ENCODE measurements at regions not wholly inside any gene's neighbourhood (a gene's known extent, or its start where the extent isn't known, plus 50 kb on each side); places are given as distances from the start of the nearest gene placed in this dataset.

- Mint-ChIP-seq H3K36me3 (no peaks in the 10 kb centered on the region), H3K4me1 (ENCODE audit: unreplicated experiment) (peaks cover 22% of the 10 kb centered on the region), H3K27ac (no peak overlapping the region), H3K4me3 (no peak overlapping the region), H3K9me3 (no peaks in the 10 kb centered on the region), H3K27me3 (peaks cover 10% of the 10 kb centered on the region)
- no peak for DNase-seq (ENCODE audit: extremely low spot score, unreplicated experiment)
- TF ChIP-seq, protein P1, sequence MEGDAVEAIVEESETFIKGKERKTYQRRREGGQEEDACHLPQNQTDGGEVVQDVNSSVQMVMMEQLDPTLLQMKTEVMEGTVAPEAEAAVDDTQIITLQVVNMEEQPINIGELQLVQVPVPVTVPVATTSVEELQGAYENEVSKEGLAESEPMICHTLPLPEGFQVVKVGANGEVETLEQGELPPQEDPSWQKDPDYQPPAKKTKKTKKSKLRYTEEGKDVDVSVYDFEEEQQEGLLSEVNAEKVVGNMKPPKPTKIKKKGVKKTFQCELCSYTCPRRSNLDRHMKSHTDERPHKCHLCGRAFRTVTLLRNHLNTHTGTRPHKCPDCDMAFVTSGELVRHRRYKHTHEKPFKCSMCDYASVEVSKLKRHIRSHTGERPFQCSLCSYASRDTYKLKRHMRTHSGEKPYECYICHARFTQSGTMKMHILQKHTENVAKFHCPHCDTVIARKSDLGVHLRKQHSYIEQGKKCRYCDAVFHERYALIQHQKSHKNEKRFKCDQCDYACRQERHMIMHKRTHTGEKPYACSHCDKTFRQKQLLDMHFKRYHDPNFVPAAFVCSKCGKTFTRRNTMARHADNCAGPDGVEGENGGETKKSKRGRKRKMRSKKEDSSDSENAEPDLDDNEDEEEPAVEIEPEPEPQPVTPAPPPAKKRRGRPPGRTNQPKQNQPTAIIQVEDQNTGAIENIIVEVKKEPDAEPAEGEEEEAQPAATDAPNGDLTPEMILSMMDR (conservative IDR thresholded peaks at IDR 0.05), result no peak
These were observed 684.2 kb downstream of the EPHA4 start for GRCh38 chr2:220887876-220888275.

DNA sequence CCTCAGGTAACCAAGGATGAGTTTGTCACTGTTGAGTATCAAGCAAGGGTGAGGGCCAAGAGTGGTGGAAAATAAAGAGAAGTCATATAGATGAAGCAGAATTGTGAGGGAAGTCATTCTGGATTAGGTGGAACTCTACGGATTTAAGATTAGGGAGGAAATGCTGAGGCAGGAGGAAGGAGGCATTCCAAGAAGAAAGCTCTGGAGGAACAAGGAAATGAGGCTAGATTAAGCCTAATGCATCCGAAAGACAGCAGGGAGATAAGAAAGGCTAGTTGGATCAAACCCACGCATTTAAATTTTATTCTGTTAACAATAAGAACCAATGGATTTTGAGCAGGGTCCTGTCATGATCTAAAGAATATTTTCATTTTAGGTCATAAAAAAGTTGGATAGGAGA is 681.2 kb downstream of the EPHA4 start:
- Mint-ChIP-seq H3K36me3 (no peaks in the 10 kb centered on the region), H3K4me1 (ENCODE audit: unreplicated experiment) (peaks cover 31% of the 10 kb centered on the region), H3K4me3 (no peak overlapping the region), H3K9me3 (no peaks in the 10 kb centered on the region), H3K27ac (no peak overlapping the region), H3K27me3 (peaks cover 10% of the 10 kb centered on the region)
- TF ChIP-seq, protein P1 (conservative IDR thresholded peaks at IDR 0.05), result no peak
- DNase-seq (ENCODE audit: extremely low spot score, unreplicated experiment), result no peak

- no peak overlapping the region for H3K4me3 Mint-ChIP-seq
- no peak for DNase-seq (ENCODE audit: extremely low spot score, unreplicated experiment)
- peaks cover 4% of the 10 kb centered on the region for H3K9me3 Mint-ChIP-seq
- H3K27me3 Mint-ChIP-seq, result peaks cover 12% of the 10 kb centered on the region
- peaks cover 35% of the 10 kb centered on the region for H3K4me1 Mint-ChIP-seq (ENCODE audit: unreplicated experiment)
- no peak overlapping the region for H3K27ac Mint-ChIP-seq
- TF ChIP-seq, protein P1 (conservative IDR thresholded peaks at IDR 0.05), result no peak
- H3K36me3 Mint-ChIP-seq, result no peaks in the 10 kb centered on the region
These were observed 680.7 kb downstream of the EPHA4 start for GRCh38 chr2:220891405-220891804.

DNA sequence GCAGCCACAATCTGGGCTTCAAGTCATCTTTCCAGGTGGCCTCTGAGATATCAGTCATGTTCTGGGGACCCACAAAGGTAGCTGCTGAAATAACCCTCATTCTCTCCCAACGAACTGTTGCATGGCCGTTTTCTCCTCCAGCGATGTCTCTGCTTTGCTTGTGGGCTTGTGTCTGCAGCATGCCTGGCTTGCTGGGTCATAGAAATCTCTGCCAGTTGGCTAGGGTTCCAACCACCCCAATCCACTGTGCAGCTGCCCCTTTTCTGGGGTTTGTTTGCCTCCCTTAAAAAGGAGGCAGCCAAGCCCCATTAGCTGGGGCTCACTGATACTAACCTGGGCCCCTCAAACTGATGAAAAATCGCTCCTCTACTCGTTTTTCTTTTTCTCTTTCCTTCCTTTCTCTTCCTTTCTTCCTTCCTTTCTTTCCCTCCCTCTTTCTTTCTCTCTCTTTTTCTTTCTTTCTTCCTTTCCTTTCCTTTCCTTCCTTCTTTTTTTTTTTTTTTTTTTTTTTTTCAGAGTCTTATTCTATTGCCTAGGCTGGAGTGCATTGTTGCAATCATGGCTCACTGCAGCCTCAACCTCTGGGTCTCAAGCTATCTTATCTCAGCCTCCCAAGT is 680.0 kb downstream of the EPHA4 start:
- H3K4me1 Mint-ChIP-seq (ENCODE audit: unreplicated experiment), result peaks cover 32% of the 10 kb centered on the region
- TF ChIP-seq, protein P1 (conservative IDR thresholded peaks at IDR 0.05), result no peak
- peaks cover 15% of the 10 kb centered on the region for H3K27me3 Mint-ChIP-seq
- H3K4me3 Mint-ChIP-seq, result no peak overlapping the region
- H3K36me3 Mint-ChIP-seq, result no peaks in the 10 kb centered on the region
- no peak overlapping the region for H3K27ac Mint-ChIP-seq
- peaks cover 4% of the 10 kb centered on the region for H3K9me3 Mint-ChIP-seq
- no peak for DNase-seq (ENCODE audit: extremely low spot score, unreplicated experiment)

DNA sequence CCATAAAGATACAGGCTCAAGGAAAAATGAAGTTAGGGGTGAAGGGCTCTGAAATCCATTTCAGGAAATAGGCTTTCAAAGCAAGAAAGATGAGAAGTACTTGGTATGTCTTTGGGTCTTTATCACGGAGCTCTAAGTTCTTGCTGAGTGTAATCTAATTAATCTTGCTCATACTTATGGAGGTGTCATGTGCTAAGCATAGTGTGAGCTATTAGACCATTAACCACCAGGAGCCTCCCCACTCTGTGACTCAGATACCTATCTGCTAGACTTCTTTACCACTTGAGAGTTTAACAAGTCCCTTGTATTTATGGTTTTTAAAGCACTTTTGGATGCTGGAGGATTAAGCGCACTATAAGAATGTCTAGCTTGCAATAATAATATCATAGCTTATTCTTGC is 678.7 kb downstream of the EPHA4 start:
- H3K27me3 Mint-ChIP-seq, result peaks cover 18% of the 10 kb centered on the region
- peaks cover 19% of the 10 kb centered on the region for H3K4me1 Mint-ChIP-seq (ENCODE audit: unreplicated experiment)
- TF ChIP-seq, protein P1 (conservative IDR thresholded peaks at IDR 0.05), result no peak
- no peak for DNase-seq (ENCODE audit: extremely low spot score, unreplicated experiment)
- H3K4me3 Mint-ChIP-seq, result no peak overlapping the region
- H3K36me3 Mint-ChIP-seq, result no peaks in the 10 kb centered on the region
- peaks cover 4% of the 10 kb centered on the region for H3K9me3 Mint-ChIP-seq
- no peak overlapping the region for H3K27ac Mint-ChIP-seq

DNA sequence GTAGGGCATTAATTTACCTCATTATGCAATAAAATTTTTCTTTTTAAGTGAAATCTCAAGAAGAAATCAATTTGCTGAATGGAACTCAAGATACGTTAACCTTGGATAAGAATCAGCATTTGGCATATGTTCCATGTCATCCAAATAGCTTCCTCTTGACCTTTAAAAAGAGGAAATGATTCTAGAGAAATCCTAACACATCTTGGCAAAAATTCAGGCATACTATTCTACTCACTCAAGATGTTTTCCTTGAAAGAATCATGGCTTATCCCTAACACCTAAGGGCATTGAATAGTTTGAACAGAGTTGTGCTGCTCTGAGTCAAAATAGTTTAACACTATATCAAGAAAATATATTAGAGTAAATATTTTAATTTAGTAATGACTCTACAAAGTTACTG is 678.0 kb downstream of the EPHA4 start:
- peaks cover 13% of the 10 kb centered on the region for H3K4me1 Mint-ChIP-seq (ENCODE audit: unreplicated experiment)
- no peak overlapping the region for H3K27ac Mint-ChIP-seq
- H3K9me3 Mint-ChIP-seq, result peaks cover 4% of the 10 kb centered on the region
- H3K4me3 Mint-ChIP-seq, result no peak overlapping the region
- TF ChIP-seq, protein P1 (conservative IDR thresholded peaks at IDR 0.05), result no peak
- no peaks in the 10 kb centered on the region for H3K36me3 Mint-ChIP-seq
- H3K27me3 Mint-ChIP-seq, result peaks cover 18% of the 10 kb centered on the region
- DNase-seq (ENCODE audit: extremely low spot score, unreplicated experiment), result no peak
